GM19240 (cell line): ENCODE measurements at regions not wholly inside any gene's neighbourhood (a gene's known extent, or its start where the extent isn't known, plus 50 kb on each side); places are given as distances from the start of the nearest gene placed in this dataset.

ENCODE experiments used
- DNase-seq: peaks from one replicate; pipeline ENCODE4 v3.0.0; 2011; ENCODE audit warnings: low spot score; ENCODE audit not compliant: insufficient read length

- no peak for DNase-seq
Observed at GRCh38 chr3:127403795-127404194, 115.9 kb upstream of the PRR20G start.

DNA sequence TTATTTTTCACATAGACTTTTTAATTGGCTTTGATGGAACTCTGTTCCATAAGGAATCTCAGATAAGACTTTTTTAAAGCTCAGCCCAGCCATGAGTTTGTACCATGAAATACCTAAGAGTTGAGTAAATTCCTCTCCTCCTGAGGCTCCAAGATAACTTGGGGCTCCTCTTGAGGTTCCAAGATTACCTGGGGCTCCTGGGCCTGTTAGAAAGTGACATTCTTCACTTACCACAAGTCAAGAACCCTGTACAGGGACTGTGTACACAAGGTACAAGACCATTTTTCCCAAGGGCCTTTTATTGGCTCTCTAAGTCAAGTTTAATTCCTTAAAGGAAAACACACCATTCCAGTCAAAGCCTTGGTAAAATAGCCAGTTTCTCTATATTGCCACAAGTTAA, 111.3 kb upstream of the PRR20G start:
- DNase-seq, result no peak

GRCh38 chr3:127396473-127396872, 108.6 kb upstream of the PRR20G start:
- DNase-seq, result no peak

GRCh38 chr3:127395663-127396355, 108.0 kb upstream of the PRR20G start:
- no peak for DNase-seq

DNA sequence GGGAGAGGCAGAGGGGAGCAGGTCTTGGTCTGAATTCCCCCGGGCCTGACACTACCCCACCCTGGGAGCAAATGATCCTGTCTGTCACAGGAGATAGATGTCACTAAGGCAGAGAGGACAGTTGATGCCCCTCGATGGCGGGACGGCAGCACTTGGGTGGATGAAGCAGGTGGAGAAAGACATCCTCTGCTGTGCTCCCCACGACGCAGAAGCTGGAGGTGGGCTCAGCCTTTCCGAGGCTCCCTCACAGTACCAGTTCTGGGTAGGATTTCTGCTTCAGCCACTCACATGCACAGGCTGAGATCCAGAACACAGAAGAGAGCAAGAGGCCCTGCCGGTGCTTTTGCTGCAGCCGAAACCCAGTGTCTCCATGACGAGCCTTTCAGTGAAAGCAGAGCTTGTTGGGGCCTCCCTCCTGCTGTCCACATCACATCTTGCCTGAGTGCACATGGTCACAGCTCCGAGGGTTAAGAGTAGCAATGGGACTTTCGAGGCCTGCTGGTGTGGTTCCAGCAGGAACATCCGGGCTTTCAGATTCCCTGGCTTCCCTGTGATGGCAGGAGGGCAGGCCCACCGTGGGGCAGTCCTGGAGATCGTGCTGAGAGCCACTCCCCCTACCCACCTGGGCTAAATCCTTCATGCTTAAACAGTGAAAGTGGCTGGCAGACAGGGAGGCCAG, 107.3 kb upstream of the PRR20G start:
- DNase-seq, result no peak

- DNase-seq, result no peak
Observed at GRCh38 chr3:127394031-127394430, 106.2 kb upstream of the PRR20G start.

- no peak for DNase-seq
Observed at GRCh38 chr3:127393131-127393820, 105.4 kb upstream of the PRR20G start.

DNA sequence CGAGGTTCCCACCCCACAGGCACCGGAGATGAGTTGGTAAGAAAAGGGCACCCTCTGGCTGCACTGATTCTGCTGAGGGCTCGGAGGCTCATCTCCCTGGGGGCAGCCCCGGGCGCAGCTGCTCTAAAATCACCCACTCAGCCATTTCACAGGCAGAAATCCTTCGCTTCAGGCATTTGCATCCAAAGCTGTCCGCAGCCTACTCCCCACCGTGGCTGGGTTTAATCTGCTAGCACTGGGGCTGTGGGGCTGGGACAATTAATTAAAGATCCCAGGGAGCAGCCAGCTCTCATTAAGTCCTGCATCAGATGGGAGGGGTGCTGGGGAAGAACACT, 104.3 kb upstream of the PRR20G start:
- no peak for DNase-seq

DNA sequence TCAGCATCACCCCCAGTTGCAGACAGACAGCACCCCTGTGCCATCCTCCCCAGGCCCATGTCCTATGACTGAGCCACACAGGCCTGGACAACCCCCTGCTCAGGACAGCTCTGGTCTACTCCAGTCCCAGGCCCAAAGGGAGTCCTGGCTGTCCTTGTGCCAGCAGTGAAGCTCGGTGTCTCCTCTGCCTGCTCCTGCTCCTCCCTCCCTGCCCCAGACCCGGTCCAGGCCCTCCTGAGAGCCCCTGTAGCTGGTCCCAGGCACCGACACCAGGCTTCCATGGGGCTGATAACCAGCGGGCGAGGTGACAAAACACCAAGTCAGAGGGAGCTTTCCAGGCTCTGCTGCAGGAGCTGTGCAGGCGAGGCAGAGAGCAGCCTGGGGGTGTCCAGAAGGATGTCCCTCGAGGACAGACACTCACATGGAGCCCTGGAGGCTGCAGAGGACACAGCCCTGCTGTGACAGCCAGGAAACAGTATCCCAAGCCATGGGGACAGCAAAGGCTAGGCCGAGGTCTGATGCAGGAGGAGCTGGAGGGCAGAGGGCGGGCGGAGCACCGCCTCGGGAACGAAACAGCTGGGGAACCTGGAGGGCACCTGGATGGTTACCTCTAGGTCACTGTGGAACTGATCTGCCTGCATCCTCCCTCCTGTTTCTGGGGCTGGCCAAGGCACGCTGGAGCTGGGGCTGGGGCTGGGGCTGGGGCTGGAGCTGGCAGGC, 103.8 kb upstream of the PRR20G start:
- DNase-seq, result no peak

- no peak for DNase-seq
Observed at GRCh38 chr3:127390365-127391025, 102.6 kb upstream of the PRR20G start.

- no peak for DNase-seq
Observed at GRCh38 chr3:127389913-127390312, 102.1 kb upstream of the PRR20G start.

GRCh38 chr3:127389420-127389819, 101.6 kb upstream of the PRR20G start:
- no peak for DNase-seq

DNA sequence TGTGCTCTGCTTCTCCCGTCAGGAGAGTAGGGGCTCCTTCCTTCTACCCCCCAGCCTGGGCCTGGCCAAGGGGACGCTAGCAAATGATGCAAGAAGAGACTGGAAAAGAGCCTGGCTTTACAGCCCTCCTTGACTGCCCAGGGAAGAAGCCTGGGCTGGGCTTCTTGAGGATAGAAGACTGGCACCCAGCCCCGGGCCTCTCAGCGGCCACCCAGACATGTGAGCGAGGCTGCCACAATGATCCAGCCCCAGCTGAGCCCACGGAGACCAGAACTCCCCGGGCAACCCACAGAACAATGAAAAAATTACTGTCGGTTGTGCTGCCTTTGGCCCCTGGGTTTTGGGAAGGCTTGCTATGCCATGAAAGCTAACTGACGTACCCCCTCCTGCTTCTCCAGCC, 100.6 kb upstream of the PRR20G start:
- DNase-seq, result no peak

- no peak for DNase-seq
Observed at GRCh38 chr3:127387556-127388153, 99.8 kb upstream of the PRR20G start.

DNA sequence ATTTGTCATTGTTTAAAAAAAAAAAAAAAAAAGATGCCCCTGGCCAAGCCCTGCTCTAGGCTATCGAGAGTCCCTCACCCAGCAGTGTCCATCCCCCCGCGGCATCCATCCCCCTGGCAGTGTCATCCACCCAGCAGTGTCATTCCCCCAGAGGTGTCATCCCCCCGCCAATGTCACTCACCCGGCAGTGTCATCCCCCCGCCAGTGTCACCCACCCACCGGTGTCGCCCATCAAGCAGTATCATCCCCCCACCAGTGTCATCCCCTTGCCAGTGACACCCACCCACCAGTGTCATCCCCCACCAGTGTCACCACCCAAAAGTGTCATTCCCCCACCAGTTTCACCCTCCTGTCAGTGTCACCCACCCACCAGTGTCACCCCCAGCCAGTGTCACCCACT, 99.3 kb upstream of the PRR20G start:
- no peak for DNase-seq

DNA sequence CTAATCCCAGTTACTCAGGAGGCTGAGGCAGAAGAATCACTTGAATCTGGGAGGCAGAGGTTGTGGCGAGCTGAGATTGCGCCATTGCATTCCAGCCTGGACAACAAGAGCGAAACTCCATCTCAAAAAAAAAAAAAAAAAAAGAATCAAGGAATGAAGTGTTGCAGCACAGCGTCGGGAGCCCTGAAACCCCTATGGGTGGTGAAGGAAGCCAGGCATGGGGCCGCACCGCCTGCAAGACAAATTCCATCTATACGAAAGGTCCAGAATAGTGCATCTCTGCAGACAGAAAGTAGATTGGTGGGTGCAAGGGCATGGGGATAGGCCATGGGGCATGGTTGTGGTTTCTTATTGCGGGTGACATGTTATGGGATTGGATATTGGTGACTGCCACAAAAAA, 98.6 kb upstream of the PRR20G start:
- DNase-seq, result no peak

GRCh38 chr3:127385540-127385870, 97.7 kb upstream of the PRR20G start:
- DNase-seq, result no peak

GRCh38 chr3:127384717-127385539, 97.1 kb upstream of the PRR20G start:
- no peak for DNase-seq

- DNase-seq, result no peak
Observed at GRCh38 chr3:127383656-127384179, 95.9 kb upstream of the PRR20G start.
